Right renal cortex interstitium (tissue), 3 donors: ENCODE measurements at regions not wholly inside any gene's neighbourhood (a gene's known extent, or its start where the extent isn't known, plus 50 kb on each side); places are given as distances from the start of the nearest gene placed in this dataset.

ENCODE experiments used
- DNase-seq, 3 donors: peaks; one replicate each; pipeline ENCODE4 v3.0.0-alpha.2; 2013; ENCODE audit warnings: low read depth in 3 of 3, low spot score in 2 of 3

- no peak for DNase-seq
Observed at GRCh38 chr9:105911104-105911911, 217.0 kb downstream of the TMEM38B start.

DNA sequence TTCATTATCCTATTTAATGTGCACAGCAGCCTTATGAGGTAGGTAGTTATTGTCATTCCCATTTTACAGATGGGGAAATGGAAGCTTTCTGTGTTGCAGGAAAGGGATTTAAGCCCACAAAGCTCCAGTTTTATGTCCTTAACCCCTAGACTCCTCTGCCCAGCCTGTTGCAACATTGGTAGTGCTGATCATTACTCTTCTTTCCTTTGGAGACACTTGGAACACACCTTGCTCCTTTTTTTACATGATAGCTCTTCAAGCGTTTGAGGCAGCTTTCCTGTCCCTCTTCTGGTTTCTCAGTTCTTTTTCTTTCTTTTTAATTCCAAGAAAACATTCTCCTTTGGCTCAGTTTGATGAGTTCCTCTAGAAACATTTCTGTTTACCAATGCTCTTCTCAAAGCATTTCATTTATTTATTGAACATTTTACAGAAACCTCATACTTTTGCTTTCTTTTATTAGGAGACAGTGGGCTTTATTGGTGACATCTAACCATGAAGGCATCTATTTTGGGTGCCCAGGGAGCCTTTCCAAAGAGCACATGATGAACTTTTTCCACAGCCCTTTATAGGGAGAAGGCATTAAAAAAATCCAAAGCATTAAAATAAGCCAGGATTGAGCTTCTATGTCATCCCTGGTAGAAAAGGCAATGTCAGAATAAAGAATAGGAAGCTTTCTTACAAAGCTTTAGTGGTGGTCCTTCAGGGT lies 218.0 kb downstream of the TMEM38B start:
- DNase-seq, result no peak

GRCh38 chr9:105912863-105913516 lies 218.6 kb downstream of the TMEM38B start:
- DNase-seq, result no peak

- DNase-seq, result no peak
Observed at GRCh38 chr9:105921057-105921726, 226.9 kb downstream of the TMEM38B start.

DNA sequence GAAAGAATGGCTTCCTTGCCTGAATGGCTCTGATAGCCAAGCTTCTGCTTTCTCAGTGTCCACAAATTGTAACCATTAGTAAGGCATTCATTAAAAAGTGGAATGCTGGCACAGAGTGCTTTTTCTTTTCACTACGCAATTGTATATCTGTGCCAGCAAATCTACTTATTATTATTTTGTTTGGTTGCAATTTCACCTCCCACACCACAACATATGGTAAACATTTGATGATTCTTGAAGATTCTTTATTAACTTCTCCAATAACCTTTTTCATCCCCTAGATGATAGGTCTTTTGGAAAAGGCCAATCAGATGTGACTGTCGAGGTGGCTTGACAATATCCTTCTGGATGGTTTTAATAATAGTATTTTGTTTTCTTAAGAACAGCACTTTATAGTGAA lies 234.1 kb downstream of the TMEM38B start:
- DNase-seq, result no peak

GRCh38 chr9:105930011-105930627 lies 235.8 kb downstream of the TMEM38B start:
- DNase-seq, result no peak

GRCh38 chr9:105932276-105932675 lies 237.9 kb downstream of the TMEM38B start:
- no peak for DNase-seq

GRCh38 chr9:105950448-105950847 lies 256.1 kb downstream of the TMEM38B start:
- no peak for DNase-seq

DNA sequence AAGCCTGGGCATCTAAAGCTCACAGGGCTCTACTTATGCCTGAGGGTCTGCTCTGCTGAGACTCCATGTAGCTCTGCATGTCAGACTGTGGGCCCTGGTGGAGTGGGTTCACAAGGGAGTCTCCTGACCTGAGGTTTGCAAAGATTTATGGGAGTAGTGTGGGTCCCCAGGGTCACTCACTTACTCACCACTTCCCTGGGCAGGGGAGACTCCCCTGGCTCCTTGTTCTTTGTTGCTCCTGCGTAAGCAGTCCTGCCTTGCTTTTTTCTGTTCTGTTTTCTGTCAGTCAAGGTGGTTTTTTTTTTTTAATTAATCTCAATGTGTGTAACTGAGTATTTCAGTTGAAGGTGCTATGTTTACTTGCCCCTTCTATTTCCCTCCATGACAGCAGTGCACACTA lies 256.6 kb downstream of the TMEM38B start:
- DNase-seq, result no peak

DNA sequence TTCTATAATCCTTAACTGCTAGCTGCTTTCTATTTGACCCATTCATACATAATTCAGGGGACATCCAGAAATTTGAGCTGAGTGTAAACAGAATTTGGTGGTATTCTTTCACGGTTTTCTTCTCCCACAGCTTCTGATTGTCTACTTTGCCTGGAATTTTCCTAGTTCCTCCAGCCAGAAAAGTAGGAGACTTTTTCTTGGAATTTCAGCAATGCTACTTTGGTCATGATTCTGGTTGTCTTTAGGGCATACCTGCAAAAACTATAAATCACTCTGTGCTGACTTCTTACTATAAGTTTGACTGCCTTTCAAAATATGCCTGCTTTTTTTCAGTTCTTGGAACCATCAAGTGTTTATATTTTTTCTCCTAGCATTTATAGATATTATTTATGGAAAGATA lies 260.2 kb downstream of the TMEM38B start:
- no peak for DNase-seq

DNA sequence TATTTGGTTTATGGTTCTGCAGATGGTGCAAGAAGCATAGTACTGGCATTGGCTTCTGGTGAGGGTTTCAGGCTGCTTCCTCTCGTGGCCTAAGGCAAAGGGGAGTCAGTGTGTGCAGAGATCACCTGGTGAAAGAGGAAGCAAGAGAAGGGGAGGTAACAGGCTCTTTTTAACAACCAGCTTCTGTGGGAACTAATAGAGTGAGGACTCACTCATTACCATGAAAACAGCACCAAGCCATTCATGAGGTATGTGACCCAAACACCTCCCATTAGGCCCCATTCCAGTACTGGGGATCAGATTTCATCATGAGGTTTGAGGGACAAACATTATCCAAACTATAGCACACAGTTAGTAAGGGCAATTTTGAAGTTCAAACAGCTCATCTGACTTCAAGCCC lies 263.5 kb downstream of the TMEM38B start:
- DNase-seq, result no peak

DNA sequence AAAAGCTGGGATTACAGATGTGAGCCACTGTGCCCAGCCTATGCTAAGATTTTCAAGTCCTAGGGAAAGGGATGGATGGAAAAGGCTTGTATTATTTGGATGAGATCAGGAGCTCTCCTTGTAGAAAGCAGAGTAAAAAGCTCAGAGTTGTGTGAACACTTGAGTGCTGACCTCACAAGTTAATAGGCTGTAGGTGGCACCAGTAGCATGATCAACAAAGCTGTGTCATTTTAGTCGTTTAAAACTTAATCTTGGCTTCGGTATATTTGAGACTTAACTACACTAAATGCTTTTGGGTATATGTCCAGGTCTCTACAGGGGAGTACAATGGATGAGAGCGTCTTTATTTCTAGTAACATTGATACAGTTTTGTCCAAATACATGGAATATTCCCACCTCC lies 264.2 kb downstream of the TMEM38B start:
- DNase-seq, result no peak

DNA sequence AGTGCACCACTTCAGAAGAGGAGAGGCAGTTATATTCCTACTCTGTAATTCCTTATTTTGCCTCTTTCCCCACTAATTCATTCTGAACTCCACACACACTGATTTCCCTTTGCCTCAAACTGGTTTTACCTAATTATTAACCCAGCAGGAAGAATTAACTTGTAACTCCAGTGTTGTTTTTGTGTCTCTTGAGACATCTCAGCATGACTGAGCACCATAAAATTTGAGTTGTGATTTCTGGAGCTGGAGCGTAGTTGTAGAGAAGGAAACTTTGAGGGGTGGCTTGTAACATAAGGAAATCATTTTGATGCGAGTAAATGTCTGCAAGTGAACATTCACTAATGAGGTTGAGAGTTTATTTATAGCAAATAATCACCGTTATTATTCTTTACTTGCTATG lies 265.2 kb downstream of the TMEM38B start:
- DNase-seq, result peak; percentile 49 to 67 (median 56)

DNA sequence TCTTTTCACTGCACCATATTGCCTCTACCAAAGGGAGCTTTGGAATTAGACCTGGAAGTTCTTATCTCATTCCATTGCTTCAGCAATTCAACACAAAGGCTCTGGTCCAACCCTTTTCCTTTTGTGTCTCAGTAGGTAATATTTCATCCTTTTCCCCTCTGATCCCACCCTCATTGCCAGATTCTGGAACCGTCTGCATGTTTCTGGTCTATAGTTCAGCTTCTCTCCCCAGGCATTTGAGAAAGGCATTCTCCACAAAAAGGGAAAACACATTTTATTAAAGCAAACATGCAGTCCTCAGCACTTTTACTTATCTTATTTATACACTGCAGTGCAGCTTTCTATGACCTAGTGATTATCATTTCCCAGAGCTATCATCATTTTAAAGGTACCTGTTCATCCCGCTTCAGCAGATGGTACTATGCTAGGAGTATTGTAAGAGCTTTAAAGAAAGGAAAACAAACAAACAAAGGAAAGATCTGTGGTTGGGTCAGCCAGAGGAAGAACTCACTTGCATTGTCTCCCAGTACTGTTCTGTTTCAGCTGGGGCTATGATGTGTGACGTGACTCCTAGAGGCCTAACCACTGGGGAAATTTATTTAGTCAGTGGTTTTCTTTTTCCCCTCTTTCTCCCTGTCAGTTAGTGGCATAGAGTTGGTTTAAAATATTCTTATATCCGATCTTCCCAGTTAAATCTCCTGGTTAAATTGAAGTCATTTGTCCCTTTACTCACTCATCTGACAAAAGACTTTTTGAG lies 269.2 kb downstream of the TMEM38B start:
- DNase-seq, result no peak

- DNase-seq, result no peak
Observed at GRCh38 chr9:105964156-105964555, 269.8 kb downstream of the TMEM38B start.

- no peak for DNase-seq
Observed at GRCh38 chr9:105966834-105967233, 272.5 kb downstream of the TMEM38B start.

DNA sequence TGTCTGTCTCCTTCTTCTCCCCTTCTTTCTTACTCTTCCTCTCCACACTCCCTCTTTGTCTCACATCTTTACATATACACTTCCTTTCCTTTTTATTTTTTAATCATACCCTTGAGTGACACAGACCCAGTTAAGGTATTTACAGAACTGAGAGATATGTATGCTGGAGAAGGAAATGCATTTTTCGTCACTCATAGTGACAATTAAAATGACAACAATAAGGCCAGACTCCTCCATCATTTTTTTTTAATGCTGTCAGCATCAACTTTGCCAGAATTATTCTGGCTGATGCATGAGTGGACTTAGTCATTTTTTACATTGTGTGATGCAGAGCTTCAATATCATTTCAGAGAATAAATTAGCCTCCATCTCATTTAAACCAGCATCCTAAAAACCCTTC lies 272.9 kb downstream of the TMEM38B start:
- DNase-seq, result no peak

DNA sequence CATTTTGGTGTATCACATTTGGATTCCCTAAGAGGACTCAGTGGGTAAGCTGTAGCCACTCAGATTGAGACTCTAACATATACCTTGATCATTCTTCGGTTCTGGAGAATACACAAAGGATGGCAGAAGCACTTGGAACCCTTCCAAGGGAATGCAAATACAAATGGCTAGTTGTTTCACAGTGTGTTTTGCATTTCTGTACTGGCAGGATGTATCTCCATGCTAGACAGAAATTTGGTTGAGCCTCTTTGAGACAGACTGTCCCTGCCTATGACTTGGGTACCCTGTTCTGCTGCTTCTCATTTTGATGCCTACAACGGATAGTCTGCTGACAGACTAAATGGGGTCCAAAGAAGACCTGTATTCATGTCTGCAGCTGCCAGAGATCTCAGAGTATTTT lies 273.5 kb downstream of the TMEM38B start:
- DNase-seq, result no peak

DNA sequence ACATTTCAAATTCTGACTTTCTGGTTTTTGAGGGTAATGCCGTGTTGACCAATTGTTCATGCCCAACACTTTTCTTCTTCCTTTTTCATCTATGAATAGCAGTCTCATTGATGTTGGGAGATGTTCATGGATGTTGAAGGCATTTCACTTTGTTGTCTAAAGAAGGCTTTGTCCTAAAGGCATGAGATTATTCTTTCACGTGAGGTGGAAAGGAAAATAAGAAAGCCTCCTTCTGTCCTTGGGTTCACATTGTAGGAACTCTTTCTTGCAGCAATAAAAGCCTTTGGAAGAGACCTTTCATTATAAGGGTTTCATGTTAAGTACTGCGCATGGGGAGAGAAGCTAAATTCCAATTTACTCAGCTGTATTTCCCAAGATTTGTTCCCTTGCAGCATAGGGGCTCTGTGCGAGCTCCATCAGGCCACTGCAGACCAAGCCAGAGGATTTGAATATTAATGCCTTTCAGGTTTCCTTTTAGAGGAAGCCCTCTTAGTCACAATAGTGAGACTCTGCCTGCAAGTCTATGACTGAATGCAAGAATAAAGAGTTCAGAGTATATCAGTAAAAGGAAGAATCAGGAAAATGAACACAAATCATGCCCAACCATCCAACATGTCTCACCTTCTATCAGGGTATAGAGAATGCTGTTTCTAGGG lies 274.6 kb downstream of the TMEM38B start:
- no peak for DNase-seq

GRCh38 chr9:105969636-105970035 lies 275.3 kb downstream of the TMEM38B start:
- no peak for DNase-seq
